HG03108 (cell line): ENCODE measurements at regions not wholly inside any gene's neighbourhood (a gene's known extent, or its start where the extent isn't known, plus 50 kb on each side); places are given as distances from the start of the nearest gene placed in this dataset.
"Not testable (repeated sequence)": the region's sequence is repeated elsewhere in the genome, so short reads cannot be mapped to it uniquely, and the experiment has no call there.

Experiments used
- ATAC-seq: cut with Tn5 transposase; IDR thresholded peaks from one replicate; pipeline ENCODE4 v1.9.1; 2021; ENCODE audit warnings: moderate library complexity; ENCODE audit not compliant: unreplicated experiment

GRCh38 chr21:15564907-15565306, 164.9 kb upstream of the USP25 start:
- ATAC-seq = no peak

- no peak for ATAC-seq
Measured at GRCh38 chr21:15566703-15567102, 163.1 kb upstream of the USP25 start.

GRCh38 chr21:15567191-15567590, 162.6 kb upstream of the USP25 start:
- ATAC-seq = no peak

GRCh38 chr21:15568516-15568915, 161.3 kb upstream of the USP25 start:
- ATAC-seq = no peak

- no peak for ATAC-seq
Measured at GRCh38 chr21:15586752-15587427, 142.9 kb upstream of the USP25 start.

- ATAC-seq = no peak
Measured at GRCh38 chr21:15592271-15592860, 137.4 kb upstream of the USP25 start.

- no peak for ATAC-seq
Measured at GRCh38 chr21:15592957-15593356, 136.8 kb upstream of the USP25 start.

GRCh38 chr21:15601390-15601789, 128.4 kb upstream of the USP25 start:
- no peak for ATAC-seq

- ATAC-seq = no peak
Measured at GRCh38 chr21:15604413-15604812, 125.4 kb upstream of the USP25 start.

- ATAC-seq = no peak
Measured at GRCh38 chr21:15614766-15615165, 115.0 kb upstream of the USP25 start.

GRCh38 chr21:15616864-15617574, 112.8 kb upstream of the USP25 start:
- no peak for ATAC-seq

GRCh38 chr21:15617964-15618363, 111.8 kb upstream of the USP25 start:
- no peak for ATAC-seq

GRCh38 chr21:15620892-15621291, 108.9 kb upstream of the USP25 start:
- no peak for ATAC-seq

- no peak for ATAC-seq
Measured at GRCh38 chr21:15624646-15625045, 105.1 kb upstream of the USP25 start.

GRCh38 chr21:15625363-15625762, 104.4 kb upstream of the USP25 start:
- no peak for ATAC-seq

GRCh38 chr21:15626031-15626430, 103.8 kb upstream of the USP25 start:
- no peak for ATAC-seq

- ATAC-seq = no peak
Measured at GRCh38 chr21:15627011-15627410, 102.8 kb upstream of the USP25 start.

- ATAC-seq = no peak
Measured at GRCh38 chr21:15627823-15628222, 102.0 kb upstream of the USP25 start.

GRCh38 chr21:15631342-15631741, 98.4 kb upstream of the USP25 start:
- ATAC-seq = no peak

GRCh38 chr21:15634541-15634940, 95.2 kb upstream of the USP25 start:
- ATAC-seq = not testable (repeated sequence)

GRCh38 chr21:15638856-15639549, 90.8 kb upstream of the USP25 start:
- ATAC-seq = no peak

- ATAC-seq = not testable (repeated sequence)
Measured at GRCh38 chr21:15640113-15640512, 89.7 kb upstream of the USP25 start.
